KMS-11 (cell line): ENCODE measurements at regions not wholly inside any gene's neighbourhood (a gene's known extent, or its start where the extent isn't known, plus 50 kb on each side); places are given as distances from the start of the nearest gene placed in this dataset.

Source experiments
- H2AFZ ChIP-seq: fragments of 200-600 bp; sonication (generic); 2 replicates; pipeline ENCODE4 v1.6.1; 2016; ENCODE audit warnings: antibody characterized with exemption, mixed run types, low read depth
- H3K27ac ChIP-seq: fragments of 200-600 bp; sonication (generic); 2 replicates; pipeline ENCODE4 v1.6.1; 2016; ENCODE audit warnings: mild to moderate bottlenecking, mixed run types
- H3K27me3 ChIP-seq: fragments of 200-600 bp; sonication (generic); 2 replicates; pipeline ENCODE4 v1.6.1; 2017; ENCODE audit warnings: mild to moderate bottlenecking, low read depth, mixed run types, moderate library complexity; ENCODE audit not compliant: insufficient read depth
- H3K36me3 ChIP-seq: fragments of 200-600 bp; sonication (generic); 2 replicates; pipeline ENCODE4 v1.6.1; 2017; ENCODE audit warnings: mild to moderate bottlenecking, mixed run types; ENCODE audit not compliant: insufficient read depth
- H3K4me1 ChIP-seq: fragments of 200-600 bp; sonication (generic); 2 replicates; pipeline ENCODE4 v1.6.1; 2016; ENCODE audit warnings: mild to moderate bottlenecking, low read depth, mixed run types; ENCODE audit not compliant: poor library complexity, severe bottlenecking
- H3K4me2 ChIP-seq: fragments of 200-600 bp; sonication (generic); 2 replicates; pipeline ENCODE4 v1.7.0; 2016; ENCODE audit warnings: mild to moderate bottlenecking, mixed run types
- H3K4me3 ChIP-seq: fragments of 200-600 bp; sonication (generic); IDR thresholded peaks from 2 replicates; pipeline ENCODE4 v1.6.1; 2017; ENCODE audit warnings: low read depth, low read length, mixed read lengths; ENCODE audit not compliant: insufficient read depth
- H3K79me2 ChIP-seq: fragments of 200-600 bp; sonication (generic); 2 replicates; pipeline ENCODE4 v1.6.1; 2016; ENCODE audit warnings: low read depth, mixed run types; ENCODE audit not compliant: insufficient read depth
- H3K9ac ChIP-seq: fragments of 200-600 bp; sonication (generic); 2 replicates; pipeline ENCODE4 v1.6.1; 2016; ENCODE audit warnings: mild to moderate bottlenecking, mixed run types
- H4K20me1 ChIP-seq: fragments of 200-600 bp; sonication (generic); 2 replicates; pipeline ENCODE4 v1.6.1; 2016; ENCODE audit warnings: mild to moderate bottlenecking, mixed run types; ENCODE audit not compliant: insufficient read depth
- TF ChIP-seq, protein P1 (sequence below): fragments of 200-600 bp; sonication (generic); conservative IDR thresholded peaks from 2 replicates; pipeline ENCODE4 v1.6.1; 2017; ENCODE audit warnings: low read depth, mild to moderate bottlenecking, antibody characterized with exemption, low read length, moderate library complexity, mixed read lengths

DNA sequence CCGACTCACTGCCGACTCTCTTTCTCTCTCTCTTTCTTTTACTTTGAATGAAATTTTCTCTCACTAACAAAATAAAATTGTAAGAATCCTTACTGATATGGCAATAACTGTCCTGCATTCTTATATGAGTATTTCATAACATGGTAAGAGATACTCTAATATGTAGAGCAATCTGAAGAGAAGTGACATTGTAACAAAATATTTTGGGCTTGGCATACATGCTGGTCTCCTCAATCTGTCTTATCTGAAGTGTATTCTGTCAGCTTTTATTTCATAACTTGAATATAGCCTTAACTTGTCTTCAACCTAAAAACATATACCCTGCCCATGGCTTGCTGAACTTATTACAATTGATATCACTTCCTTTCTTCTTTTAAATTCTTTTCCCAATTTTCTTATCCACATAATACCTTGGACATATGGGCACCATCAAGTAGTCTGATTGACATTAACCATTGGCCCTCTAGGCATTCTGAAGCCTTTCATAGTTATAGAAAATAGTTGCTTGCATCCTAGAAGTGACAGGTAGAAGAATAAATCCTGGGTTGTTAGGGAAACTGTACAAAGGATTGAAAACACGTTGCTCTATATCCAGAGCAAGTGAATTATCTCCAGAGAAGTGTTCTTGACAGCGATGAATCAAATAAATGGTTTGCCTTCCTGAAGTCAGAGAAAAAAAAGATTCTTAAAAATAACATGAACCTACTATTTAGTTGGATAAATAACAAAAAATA lies 537.6 kb upstream of the TYRP1 start:
- no peaks in the 10 kb centered on the region for H3K36me3 ChIP-seq
- no peak overlapping the region for H3K4me3 ChIP-seq
- no peaks in the 10 kb centered on the region for H4K20me1 ChIP-seq
- H3K9ac ChIP-seq, result no peak overlapping the region
- no peak overlapping the region for H3K4me2 ChIP-seq
- no peaks in the 10 kb centered on the region for H3K4me1 ChIP-seq
- no peaks in the 10 kb centered on the region for H3K79me2 ChIP-seq
- no peaks in the 10 kb centered on the region for H3K27me3 ChIP-seq
- no peak overlapping the region for H2AFZ ChIP-seq
- H3K27ac ChIP-seq, result no peak overlapping the region
- TF ChIP-seq, protein P1, sequence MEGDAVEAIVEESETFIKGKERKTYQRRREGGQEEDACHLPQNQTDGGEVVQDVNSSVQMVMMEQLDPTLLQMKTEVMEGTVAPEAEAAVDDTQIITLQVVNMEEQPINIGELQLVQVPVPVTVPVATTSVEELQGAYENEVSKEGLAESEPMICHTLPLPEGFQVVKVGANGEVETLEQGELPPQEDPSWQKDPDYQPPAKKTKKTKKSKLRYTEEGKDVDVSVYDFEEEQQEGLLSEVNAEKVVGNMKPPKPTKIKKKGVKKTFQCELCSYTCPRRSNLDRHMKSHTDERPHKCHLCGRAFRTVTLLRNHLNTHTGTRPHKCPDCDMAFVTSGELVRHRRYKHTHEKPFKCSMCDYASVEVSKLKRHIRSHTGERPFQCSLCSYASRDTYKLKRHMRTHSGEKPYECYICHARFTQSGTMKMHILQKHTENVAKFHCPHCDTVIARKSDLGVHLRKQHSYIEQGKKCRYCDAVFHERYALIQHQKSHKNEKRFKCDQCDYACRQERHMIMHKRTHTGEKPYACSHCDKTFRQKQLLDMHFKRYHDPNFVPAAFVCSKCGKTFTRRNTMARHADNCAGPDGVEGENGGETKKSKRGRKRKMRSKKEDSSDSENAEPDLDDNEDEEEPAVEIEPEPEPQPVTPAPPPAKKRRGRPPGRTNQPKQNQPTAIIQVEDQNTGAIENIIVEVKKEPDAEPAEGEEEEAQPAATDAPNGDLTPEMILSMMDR, result no peak

DNA sequence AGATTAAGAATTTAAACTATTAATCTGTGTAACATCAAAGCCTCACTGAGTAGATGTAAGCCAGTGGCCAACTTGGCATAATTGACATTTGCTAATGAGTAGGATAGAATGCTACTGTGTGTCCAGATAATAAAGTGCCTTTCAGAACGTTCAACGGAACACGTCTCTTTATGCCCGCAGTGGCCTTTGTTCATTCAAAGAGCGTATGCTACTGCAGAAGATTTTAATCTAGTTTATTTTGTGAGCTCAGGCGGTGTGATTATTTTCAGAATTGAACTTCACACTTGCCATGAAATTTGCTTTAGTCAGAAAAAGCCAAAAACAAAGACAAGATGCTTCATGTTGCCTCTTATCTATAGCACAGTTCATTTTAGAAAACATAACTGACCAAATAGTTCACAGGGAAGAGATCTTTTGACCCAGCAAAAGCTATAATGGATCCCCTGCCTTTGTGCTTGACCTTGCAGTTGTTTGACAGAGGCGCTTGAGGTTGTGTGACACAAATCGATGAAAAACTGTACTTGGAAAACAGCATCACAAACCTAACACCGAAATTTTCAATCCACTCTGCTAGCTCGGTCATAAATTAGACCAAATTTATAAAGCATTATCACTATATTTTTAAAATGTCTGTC lies 530.9 kb upstream of the TYRP1 start:
- TF ChIP-seq, protein P1, result no peak
- H3K27me3 ChIP-seq, result no peaks in the 10 kb centered on the region
- no peaks in the 10 kb centered on the region for H3K79me2 ChIP-seq
- H3K4me1 ChIP-seq, result no peaks in the 10 kb centered on the region
- H3K9ac ChIP-seq, result no peak overlapping the region
- H3K27ac ChIP-seq, result no peak overlapping the region
- no peaks in the 10 kb centered on the region for H4K20me1 ChIP-seq
- no peak overlapping the region for H3K4me3 ChIP-seq
- H3K36me3 ChIP-seq, result no peaks in the 10 kb centered on the region
- H3K4me2 ChIP-seq, result no peak overlapping the region
- no peak overlapping the region for H2AFZ ChIP-seq

DNA sequence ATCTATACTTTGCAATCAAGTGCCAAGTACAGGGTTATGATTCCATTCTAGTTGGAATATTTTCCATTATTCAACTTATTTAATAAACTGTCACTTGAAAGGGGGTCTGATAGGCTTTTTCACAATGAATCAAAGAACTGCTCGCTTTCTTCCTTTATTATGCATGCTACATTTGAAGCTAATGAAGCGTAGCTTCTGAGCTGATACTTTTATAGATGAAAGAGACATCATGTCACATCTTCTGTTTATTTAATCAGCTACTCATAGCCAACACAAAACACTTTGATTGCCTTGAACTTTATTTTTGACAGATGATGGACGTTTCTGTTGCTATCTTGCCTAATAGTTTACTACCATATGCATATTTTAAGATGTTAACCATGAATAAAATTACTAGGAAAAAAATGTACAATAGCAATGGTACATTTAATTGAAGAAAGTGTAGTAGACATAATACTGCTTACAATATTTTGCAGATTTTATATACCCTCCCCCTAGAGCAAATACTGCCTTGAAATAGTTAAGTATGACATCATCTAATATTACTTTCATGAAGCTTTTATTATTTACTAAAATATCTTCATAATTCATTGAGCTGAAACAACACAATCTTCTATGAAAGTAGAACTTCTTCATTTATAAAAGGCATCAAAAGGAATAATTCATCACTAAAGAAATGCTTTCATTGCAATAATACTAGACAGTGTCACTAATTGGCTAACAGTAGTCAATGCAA lies 529.3 kb upstream of the TYRP1 start:
- no peak overlapping the region for H2AFZ ChIP-seq
- H4K20me1 ChIP-seq, result no peaks in the 10 kb centered on the region
- no peak overlapping the region for H3K9ac ChIP-seq
- H3K4me3 ChIP-seq, result no peak overlapping the region
- H3K27ac ChIP-seq, result no peak overlapping the region
- no peaks in the 10 kb centered on the region for H3K36me3 ChIP-seq
- no peak overlapping the region for H3K4me2 ChIP-seq
- TF ChIP-seq, protein P1, result no peak
- no peaks in the 10 kb centered on the region for H3K79me2 ChIP-seq
- H3K27me3 ChIP-seq, result no peaks in the 10 kb centered on the region
- H3K4me1 ChIP-seq, result no peaks in the 10 kb centered on the region

GRCh38 chr9:12166518-12166917 lies 526.7 kb upstream of the TYRP1 start:
- no peaks in the 10 kb centered on the region for H3K27me3 ChIP-seq
- TF ChIP-seq, protein P1, result no peak
- H3K79me2 ChIP-seq, result no peaks in the 10 kb centered on the region
- no peaks in the 10 kb centered on the region for H3K36me3 ChIP-seq
- no peaks in the 10 kb centered on the region for H4K20me1 ChIP-seq
- H3K4me1 ChIP-seq, result no peaks in the 10 kb centered on the region
- no peak overlapping the region for H3K27ac ChIP-seq
- no peak overlapping the region for H3K4me3 ChIP-seq
- no peak overlapping the region for H2AFZ ChIP-seq
- H3K9ac ChIP-seq, result no peak overlapping the region
- no peak overlapping the region for H3K4me2 ChIP-seq
